ENCODE measurements at regions not wholly inside any gene's neighbourhood (a gene's known extent, or its start where the extent isn't known, plus 50 kb on each side); places are given as distances from the start of the nearest gene placed in this dataset.

- WGBS, 2 donors: 87 to 92% methylated on average over 1 of the region's 1 CpG
- Histone ChIP-seq H3K36me3 (no peaks in the 10 kb centered on the region), H3K9me3 (peaks cover 0 to 12% (median 9%) of the 10 kb centered on the region in 4 donors), H3K4me3 (no peak overlapping the region), H3K4me1 (no peaks in the 10 kb centered on the region), H3K27me3 (no peaks in the 10 kb centered on the region), H3K27ac (no peak overlapping the region)
- no peak for DNase-seq
- intact Hi-C loops (cut with DNase I): no loop called here
- TF ChIP-seq POLR2A (IDR thresholded peaks at IDR 0.05) (no peak), EP300 (IDR thresholded peaks at IDR 0.05) (no peak), CTCF (IDR thresholded peaks at IDR 0.05) (no peak), POLR2AphosphoS5 (IDR thresholded peaks at IDR 0.05) (no peak)
Measured at GRCh38 chr17:62180772-62181171, 115.7 kb upstream of the MED13 start.

- peaks cover 0 to 12% (median 9%) of the 10 kb centered on the region in 4 donors for H3K9me3 ChIP-seq
- TF ChIP-seq POLR2A (IDR thresholded peaks at IDR 0.05) (no peak), POLR2AphosphoS5 (IDR thresholded peaks at IDR 0.05) (no peak), CTCF (IDR thresholded peaks at IDR 0.05) (no peak), EP300 (IDR thresholded peaks at IDR 0.05) (no peak)
- H3K4me1 ChIP-seq: no peaks in the 10 kb centered on the region
- H3K27ac ChIP-seq: no peak overlapping the region
- H3K36me3 ChIP-seq: no peaks in the 10 kb centered on the region
- intact Hi-C loops (cut with DNase I): no loop called here
- no peaks in the 10 kb centered on the region for H3K27me3 ChIP-seq
- DNase-seq: no peak
- H3K4me3 ChIP-seq: no peak overlapping the region
- WGBS, 2 donors: 82 to 90% methylated on average over 5 of the region's 5 CpGs
Measured at GRCh38 chr17:62179525-62180161, 114.6 kb upstream of the MED13 start.

- 71 to 84% methylated on average over 2 of the region's 2 CpGs for WGBS, 2 donors
- Histone ChIP-seq H3K36me3 (no peaks in the 10 kb centered on the region), H3K9me3 (peaks cover 0 to 12% (median 9%) of the 10 kb centered on the region in 4 donors), H3K27ac (no peak overlapping the region), H3K4me3 (no peak overlapping the region), H3K4me1 (no peaks in the 10 kb centered on the region), H3K27me3 (no peaks in the 10 kb centered on the region)
- intact Hi-C loops (cut with DNase I): no loop called here
- TF ChIP-seq EP300 (IDR thresholded peaks at IDR 0.05) (no peak), CTCF (IDR thresholded peaks at IDR 0.05) (no peak), POLR2A (IDR thresholded peaks at IDR 0.05) (no peak), POLR2AphosphoS5 (IDR thresholded peaks at IDR 0.05) (no peak)
- no peak for DNase-seq
Measured at GRCh38 chr17:62178579-62178978, 113.5 kb upstream of the MED13 start.

GRCh38 chr17:62172492-62173291 lies 107.6 kb upstream of the MED13 start:
- 91 to 94% methylated on average over 18 of the region's 18 CpGs for WGBS, 2 donors
- no peak overlapping the region for H3K4me3 ChIP-seq
- intact Hi-C loops (cut with DNase I): no loop called here

More at GRCh38 chr17:62172492-62173291, 107.6 kb upstream of the MED13 start:
- Histone ChIP-seq H3K27me3 (no peaks in the 10 kb centered on the region), H3K4me1 (no peaks in the 10 kb centered on the region), H3K36me3 (no peaks in the 10 kb centered on the region), H3K27ac (no peak overlapping the region), H3K9me3 (no peaks in the 10 kb centered on the region)
- no peak for DNase-seq
- TF ChIP-seq CTCF (IDR thresholded peaks at IDR 0.05) (no peak), EP300 (IDR thresholded peaks at IDR 0.05) (no peak), POLR2A (IDR thresholded peaks at IDR 0.05) (no peak), POLR2AphosphoS5 (IDR thresholded peaks at IDR 0.05) (no peak)

Data from sigmoid colon (tissue), 6 donors.